H9 (cell line): ENCODE measurements at regions not wholly inside any gene's neighbourhood (a gene's known extent, or its start where the extent isn't known, plus 50 kb on each side); places are given as distances from the start of the nearest gene placed in this dataset.

Experiments
- DNase-seq: peaks from one replicate; pipeline ENCODE4 v3.0.0-alpha.2; 2017
- H2AFZ ChIP-seq: one replicate; pipeline ENCODE4 v1.6.1; 2013; ENCODE audit warnings: mild to moderate bottlenecking, low read length, control low read depth, moderate library complexity
- H2AK5ac ChIP-seq: 2 replicates; pipeline ENCODE4 v1.6.1; 2013; ENCODE audit warnings: low read length, control low read depth, mixed read lengths; ENCODE audit not compliant: insufficient read length
- H2BK120ac ChIP-seq: one replicate; pipeline ENCODE4 v1.6.1; 2013; ENCODE audit warnings: low read depth, mild to moderate bottlenecking, low read length, control low read depth, inconsistent platforms; ENCODE audit not compliant: poor library complexity, severe bottlenecking
- H2BK12ac ChIP-seq: 2 replicates; pipeline ENCODE4 v1.6.1; 2013; ENCODE audit warnings: low read length, control low read depth, mixed read lengths, low read depth; ENCODE audit not compliant: insufficient read length
- H2BK15ac ChIP-seq: 2 replicates; pipeline ENCODE4 v1.6.1; 2013; ENCODE audit warnings: low read depth, low read length, control low read depth
- H2BK20ac ChIP-seq: one replicate; pipeline ENCODE4 v1.6.1; 2013; ENCODE audit warnings: low read depth, mild to moderate bottlenecking, low read length, control low read depth, inconsistent platforms; ENCODE audit not compliant: poor library complexity, severe bottlenecking
- H2BK5ac ChIP-seq: 2 replicates; pipeline ENCODE4 v1.6.1; 2013; ENCODE audit warnings: low read length, control low read depth, mixed read lengths; ENCODE audit not compliant: insufficient read length
- H3K14ac ChIP-seq: 2 replicates; pipeline ENCODE4 v1.6.1; 2013; ENCODE audit warnings: low read length, control low read depth; ENCODE audit not compliant: insufficient read depth
- H3K18ac ChIP-seq: 2 replicates; pipeline ENCODE4 v1.6.1; 2013; ENCODE audit warnings: low read depth, mild to moderate bottlenecking, mixed read lengths, low read length, control low read depth; ENCODE audit not compliant: insufficient read length
- H3K23ac ChIP-seq: 2 replicates; pipeline ENCODE4 v1.6.1; 2013; ENCODE audit warnings: low read length, control low read depth, mixed read lengths, low read depth; ENCODE audit not compliant: insufficient read length
- H3K23me2 ChIP-seq: 2 replicates; pipeline ENCODE4 v1.6.1; 2013; ENCODE audit warnings: low read depth, mild to moderate bottlenecking, mixed read lengths, low read length, control low read depth; ENCODE audit not compliant: insufficient read length, poor library complexity, severe bottlenecking
- H3K27ac ChIP-seq: 2 replicates; pipeline ENCODE4 v1.5.1; 2013; ENCODE audit warnings: low read length, control low read depth, mixed read lengths, low read depth; ENCODE audit not compliant: insufficient read length
- H3K27me3 ChIP-seq: 2 replicates; pipeline ENCODE4 v1.6.1; 2013; ENCODE audit warnings: low read length, control low read depth, inconsistent platforms; ENCODE audit not compliant: insufficient read depth
- H3K4ac ChIP-seq: 2 replicates; pipeline ENCODE4 v1.6.1; 2013; ENCODE audit warnings: low read depth, mild to moderate bottlenecking, control low read depth, inconsistent platforms, low read length, moderate library complexity
- H3K4me1 ChIP-seq: 2 replicates; pipeline ENCODE4 v1.6.1; 2013; ENCODE audit warnings: low read length, control low read depth, inconsistent platforms; ENCODE audit not compliant: insufficient read depth
- H3K4me2 ChIP-seq: 2 replicates; pipeline ENCODE4 v1.6.1; 2013; ENCODE audit warnings: low read length, control low read depth, mixed read lengths; ENCODE audit not compliant: insufficient read length, insufficient read depth
- H3K56ac ChIP-seq: 2 replicates; pipeline ENCODE4 v1.6.1; 2013; ENCODE audit warnings: low read depth, mild to moderate bottlenecking, mixed read lengths, low read length, control low read depth; ENCODE audit not compliant: insufficient read length
- H3K79me1 ChIP-seq: 2 replicates; pipeline ENCODE4 v1.6.1; 2013; ENCODE audit warnings: low read depth, mild to moderate bottlenecking, moderate library complexity, low read length, control low read depth, inconsistent platforms; ENCODE audit not compliant: insufficient read depth, poor library complexity, severe bottlenecking
- H3K79me2 ChIP-seq: 2 replicates; pipeline ENCODE4 v1.6.1; 2013; ENCODE audit warnings: low read length, control low read depth, inconsistent platforms; ENCODE audit not compliant: insufficient read depth
- H3K9ac ChIP-seq: 2 replicates; pipeline ENCODE4 v1.6.1; 2013; ENCODE audit warnings: low read length, control low read depth, mixed read lengths; ENCODE audit not compliant: insufficient read length; ENCODE audit errors: extremely low read depth
- H3K9me3 ChIP-seq: one replicate; pipeline ENCODE4 v1.6.1; 2013; ENCODE audit warnings: low read depth, low read length, inconsistent platforms; ENCODE audit not compliant: control insufficient read depth
- H3T11ph ChIP-seq: one replicate; pipeline ENCODE4 v1.6.1; 2013; ENCODE audit warnings: mild to moderate bottlenecking, low read length, control low read depth, inconsistent platforms
- H4K20me1 ChIP-seq: one replicate; pipeline ENCODE4 v1.6.1; 2013; ENCODE audit not compliant: control insufficient read depth, insufficient read length, insufficient read depth
- H4K5ac ChIP-seq: 2 replicates; pipeline ENCODE4 v1.6.1; 2013; ENCODE audit warnings: low read depth, mild to moderate bottlenecking, mixed read lengths, low read length, control low read depth; ENCODE audit not compliant: insufficient read length
- H4K8ac ChIP-seq: replicated peaks from 2 replicates; pipeline ENCODE4 v1.6.1; 2013; ENCODE audit warnings: low read length, control low read depth, mixed read lengths, low read depth; ENCODE audit not compliant: insufficient read length
- H4K91ac ChIP-seq: 2 replicates; pipeline ENCODE4 v1.6.1; 2013; ENCODE audit warnings: low read depth, mild to moderate bottlenecking, moderate library complexity, mixed read lengths, low read length, control low read depth; ENCODE audit not compliant: insufficient read length
- H3K27ac Mint-ChIP-seq, 3 experiments: 2 replicates in 2 of 3; 3 replicates in 1 of 3; pipeline ENCODE4 v1.8.0; 2020 to 2021; ENCODE audit warnings: mixed read lengths in 3 of 3, mild to moderate bottlenecking in 1 of 3, moderate library complexity in 1 of 3
- H3K27me3 Mint-ChIP-seq: 2 replicates; pipeline ENCODE4 v1.8.0; 2021; ENCODE audit warnings: low read depth, mild to moderate bottlenecking, moderate library complexity, mixed read lengths
- H3K36me3 Mint-ChIP-seq, 3 experiments: 2 replicates in 2 of 3; 3 replicates in 1 of 3; pipeline ENCODE4 v1.8.0; 2020 to 2021; ENCODE audit warnings: low read depth in 3 of 3, mixed read lengths in 3 of 3; ENCODE audit not compliant: insufficient read depth in 1 of 3
- H3K4me1 Mint-ChIP-seq, 2 experiments: 2 replicates each; pipeline ENCODE4 v1.8.0; 2020; ENCODE audit warnings: mixed read lengths in 2 of 2
- H3K4me3 Mint-ChIP-seq, 2 experiments: 2 replicates in 1 of 2; 3 replicates in 1 of 2; pipeline ENCODE4 v1.8.0; 2020 to 2021; ENCODE audit warnings: mild to moderate bottlenecking in 2 of 2, mixed read lengths in 2 of 2, moderate library complexity in 1 of 2
- H3K9me3 Mint-ChIP-seq, 2 experiments: 2 replicates in 1 of 2; 3 replicates in 1 of 2; pipeline ENCODE4 v1.8.0; 2020; ENCODE audit warnings: mild to moderate bottlenecking in 2 of 2, mixed read lengths in 2 of 2, moderate library complexity in 1 of 2
- CTCF ChIP-seq: fragments of 200-600 bp; sonication (generic); conservative IDR thresholded peaks from 3 replicates; pipeline ENCODE4 v1.8.0; 2021; ENCODE audit warnings: antibody characterized with exemption, mild to moderate bottlenecking
- WGBS: extraction: QIAGEN DNeasy Blood & Tissue Kit; methylation state at CpG from one replicate; pipeline ENCODE4 v1.1.7; 2013; ENCODE audit warnings: missing lambda C conversion rate, low lambda C conversion rate, mixed read lengths; ENCODE audit not compliant: insufficient read length; ENCODE audit errors: extremely low coverage; 5-methylcytosine and 5-hydroxymethylcytosine counted together

- Histone ChIP-seq H3K4me2 (no peak overlapping the region), H2AK5ac (no peak overlapping the region), H2BK5ac (no peak overlapping the region), H4K91ac (no peak overlapping the region), H3K79me2 (no peaks in the 10 kb centered on the region), H2BK12ac (no peak overlapping the region), H3K27me3 (0 out of 2 replicates have a peak, but pooled peaks cover 3% of the 10 kb centered on the region), H3K4ac (no peak overlapping the region), H2BK20ac (no peak overlapping the region), H3K79me1 (no peaks in the 10 kb centered on the region), H3K4me1 (no peaks in the 10 kb centered on the region), H3K9ac (no peak overlapping the region), H2BK120ac (no peak overlapping the region), H3K56ac (no peak overlapping the region), H3K27ac (no peak overlapping the region), H3K14ac (no peak overlapping the region), H3K18ac (no peak overlapping the region), H2BK15ac (no peak overlapping the region), H4K20me1 (no peaks in the 10 kb centered on the region), H4K8ac (no peak overlapping the region), H3K23me2 (no peaks in the 10 kb centered on the region), H4K5ac (no peak overlapping the region), H3K9me3 (no peaks in the 10 kb centered on the region), H3T11ph (no peak overlapping the region), H3K23ac (no peak overlapping the region), H2AFZ (no peak overlapping the region)
- DNase-seq, result no peak
- Mint-ChIP-seq H3K36me3 (no peaks in the 10 kb centered on the region), H3K4me1 (peaks cover 0 to 5% of the 10 kb centered on the region in 2 experiments; a peak in 1 of 4 replicates), H3K4me3 (no peak overlapping the region), H3K27ac (no peak overlapping the region), H3K27me3 (no peaks in the 10 kb centered on the region), H3K9me3 (peaks cover 0 to 10% of the 10 kb centered on the region in 2 experiments; a peak in 3 of 5 replicates)
- no CpG with 5 or more reads among the region's 3 CpGs for WGBS
- TF ChIP-seq CTCF, result no peak
Observed at GRCh38 chr1:189851806-189852367, 625.8 kb downstream of the BRINP3 start.
